ENCODE measurements at regions not wholly inside any gene's neighbourhood (a gene's known extent, or its start where the extent isn't known, plus 50 kb on each side); places are given as distances from the start of the nearest gene placed in this dataset.

DNA sequence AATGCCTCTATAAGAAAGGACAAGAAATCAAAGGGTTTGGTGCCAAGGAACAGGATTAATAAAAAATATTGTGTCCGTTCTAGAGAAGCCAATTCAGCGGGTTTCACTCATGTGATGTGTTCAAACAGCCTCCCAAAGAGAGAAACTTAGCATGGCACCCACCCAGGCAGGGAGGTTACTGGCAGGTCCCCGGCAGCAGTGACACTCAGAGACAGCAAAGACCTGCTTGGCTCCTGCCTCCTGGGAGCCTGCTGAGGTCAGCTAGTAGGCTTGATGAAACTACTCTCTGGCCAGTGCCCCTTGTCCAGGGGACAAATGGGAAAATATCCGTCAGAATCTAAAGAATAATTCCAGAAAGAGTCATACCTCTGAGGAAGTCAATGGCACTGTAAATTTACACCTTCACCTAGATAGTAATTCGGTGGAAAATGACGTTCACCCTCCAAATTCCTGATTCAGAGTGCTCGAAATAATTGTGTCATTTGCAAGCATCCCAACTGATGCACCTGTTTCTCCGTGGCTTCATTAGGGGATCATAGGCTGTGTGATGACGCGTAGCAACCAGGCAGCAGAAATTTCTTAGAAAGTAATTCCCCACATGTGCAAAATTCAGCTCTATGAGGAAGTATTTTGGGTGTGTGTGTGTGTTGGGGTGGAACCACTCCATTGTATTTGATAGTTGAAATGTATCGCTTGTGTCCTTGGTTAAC lies 481.5 kb upstream of the ZFHX3 start:
- ChIA-PET POLR2A (no interaction called here), CTCF (ENCODE audit: unreplicated experiment) (no interaction called here)
- intact Hi-C loops (cut with micrococcal nuclease; ENCODE audit: unreplicated experiment) = no loop called here
- TF ChIP-seq EZH2phosphoT487 (IDR thresholded peaks at IDR 0.05; ENCODE audit: borderline replicate concordance, low read depth, low read length) = no peak
- TF ChIP-seq, protein P1, sequence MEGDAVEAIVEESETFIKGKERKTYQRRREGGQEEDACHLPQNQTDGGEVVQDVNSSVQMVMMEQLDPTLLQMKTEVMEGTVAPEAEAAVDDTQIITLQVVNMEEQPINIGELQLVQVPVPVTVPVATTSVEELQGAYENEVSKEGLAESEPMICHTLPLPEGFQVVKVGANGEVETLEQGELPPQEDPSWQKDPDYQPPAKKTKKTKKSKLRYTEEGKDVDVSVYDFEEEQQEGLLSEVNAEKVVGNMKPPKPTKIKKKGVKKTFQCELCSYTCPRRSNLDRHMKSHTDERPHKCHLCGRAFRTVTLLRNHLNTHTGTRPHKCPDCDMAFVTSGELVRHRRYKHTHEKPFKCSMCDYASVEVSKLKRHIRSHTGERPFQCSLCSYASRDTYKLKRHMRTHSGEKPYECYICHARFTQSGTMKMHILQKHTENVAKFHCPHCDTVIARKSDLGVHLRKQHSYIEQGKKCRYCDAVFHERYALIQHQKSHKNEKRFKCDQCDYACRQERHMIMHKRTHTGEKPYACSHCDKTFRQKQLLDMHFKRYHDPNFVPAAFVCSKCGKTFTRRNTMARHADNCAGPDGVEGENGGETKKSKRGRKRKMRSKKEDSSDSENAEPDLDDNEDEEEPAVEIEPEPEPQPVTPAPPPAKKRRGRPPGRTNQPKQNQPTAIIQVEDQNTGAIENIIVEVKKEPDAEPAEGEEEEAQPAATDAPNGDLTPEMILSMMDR (conservative IDR thresholded peaks at IDR 0.05; ENCODE audit: low read length) = no peak
- H3K4me2 ChIP-seq (ENCODE audit: low read length) = no peak overlapping the region
- no peak overlapping the region for H3K27ac ChIP-seq (ENCODE audit: low read depth, low read length, poor library complexity, severe bottlenecking)
- H3K9me2 ChIP-seq (ENCODE audit: insufficient read depth, low read length) = no peaks in the 10 kb centered on the region
- H3K4me1 ChIP-seq (ENCODE audit: insufficient read depth, low read length, poor library complexity, severe bottlenecking) = no peaks in the 10 kb centered on the region
- no peaks in the 10 kb centered on the region for H3K79me2 ChIP-seq (ENCODE audit: insufficient read depth, low read depth, low read length)
- no peak for DNase-seq (ENCODE audit: low spot score)
- no peaks in the 10 kb centered on the region for H3K36me3 ChIP-seq (ENCODE audit: insufficient read depth, low read length)
- H3K4me3 ChIP-seq (ENCODE audit: low read depth, low read length, poor library complexity, severe bottlenecking) = no peak overlapping the region
- no peaks in the 10 kb centered on the region for H3K9me3 ChIP-seq (ENCODE audit: low read length)
- H4K20me1 ChIP-seq (ENCODE audit: insufficient read depth, low read length) = no peaks in the 10 kb centered on the region
- no peak overlapping the region for H2AFZ ChIP-seq (ENCODE audit: low read length)
- BruUV-seq (replicated peaks) = no TSS peak

DNA sequence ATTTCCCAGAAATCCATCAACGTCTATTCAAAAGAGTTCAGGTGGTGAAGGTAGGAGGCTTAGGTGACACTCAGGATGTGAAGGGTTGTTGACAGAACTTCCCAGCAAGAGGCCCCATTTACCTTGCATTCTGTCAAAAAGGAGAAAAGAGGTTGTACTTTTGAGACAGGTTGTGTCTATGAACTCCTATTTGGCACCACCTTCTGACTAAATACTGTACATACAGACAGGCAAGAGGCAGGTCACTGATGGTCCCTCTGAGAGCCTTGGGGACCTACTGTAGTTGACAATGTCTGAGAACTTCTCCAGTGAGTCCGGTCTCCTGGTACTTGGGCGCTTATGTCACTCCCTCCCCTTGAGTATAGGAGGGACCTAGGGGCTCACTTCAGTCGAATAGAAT lies 479.3 kb upstream of the ZFHX3 start:
- BruUV-seq (replicated peaks) = no TSS peak

More for the DNA sequence above, 479.3 kb upstream of the ZFHX3 start:
- H3K9me3 ChIP-seq (ENCODE audit: low read length) = no peaks in the 10 kb centered on the region
- no peak overlapping the region for H3K4me3 ChIP-seq (ENCODE audit: low read depth, low read length, poor library complexity, severe bottlenecking)
- TF ChIP-seq, protein P1 (conservative IDR thresholded peaks at IDR 0.05; ENCODE audit: low read length) = 0 out of 2 replicates have a peak, but pooled peaks have one; percentile 18
- TF ChIP-seq EZH2phosphoT487 (IDR thresholded peaks at IDR 0.05; ENCODE audit: borderline replicate concordance, low read depth, low read length) = no peak
- no peak overlapping the region for H3K27ac ChIP-seq (ENCODE audit: low read depth, low read length, poor library complexity, severe bottlenecking)
- no peak overlapping the region for H3K4me2 ChIP-seq (ENCODE audit: low read length)
- ChIA-PET CTCF (ENCODE audit: unreplicated experiment) (no interaction called here), POLR2A (no interaction called here)
- H3K9me2 ChIP-seq (ENCODE audit: insufficient read depth, low read length) = no peaks in the 10 kb centered on the region
- no peaks in the 10 kb centered on the region for H4K20me1 ChIP-seq (ENCODE audit: insufficient read depth, low read length)
- H3K4me1 ChIP-seq (ENCODE audit: insufficient read depth, low read length, poor library complexity, severe bottlenecking) = no peaks in the 10 kb centered on the region
- H3K36me3 ChIP-seq (ENCODE audit: insufficient read depth, low read length) = no peaks in the 10 kb centered on the region
- H2AFZ ChIP-seq (ENCODE audit: low read length) = no peak overlapping the region
- intact Hi-C loops (cut with micrococcal nuclease; ENCODE audit: unreplicated experiment) = no loop called here
- no peak for DNase-seq (ENCODE audit: low spot score)
- H3K79me2 ChIP-seq (ENCODE audit: insufficient read depth, low read depth, low read length) = no peaks in the 10 kb centered on the region

Data from OCI-LY7 (cell line).